Endothelial cell of umbilical vein (primary cell): ENCODE measurements at regions not wholly inside any gene's neighbourhood (a gene's known extent, or its start where the extent isn't known, plus 50 kb on each side); places are given as distances from the start of the nearest gene placed in this dataset.

Source experiments
- BruUV-seq: library from RNA; stranded (reverse); fragments of 400-500 nt; replicated peaks from 2 replicates; lab custom pipeline; 2021; lab: Mats Ljungman, UMichigan
- CTCF ChIA-PET: fragments of 300-600, 350-600 bp; sonication (Branson Sonifier 250); formaldehyde crosslinking; loops from one replicate; lab custom pipeline; 2021; ENCODE audit warnings: antibody characterized with exemption, inconsistent platforms; lab: Charles Lee
- POLR2A ChIA-PET: fragments of 300-600, 350-600 bp; sonication (Branson Sonifier 250); formaldehyde crosslinking; loops from one replicate; lab custom pipeline; 2021; ENCODE audit warnings: antibody characterized with exemption, inconsistent platforms; lab: Charles Lee
- DNase-seq: peaks from one replicate; pipeline ENCODE4 v3.0.0-alpha.2; 2011; ENCODE audit warnings: low read depth, low spot score
- FAIRE-seq: peaks from 2 replicates; lab custom pipeline; 2011; peaks lifted over from hg19 to GRCh38; lab: Jason Lieb, UNC
- H2AFZ ChIP-seq: 2 replicates; pipeline ENCODE4 v1.6.0; 2012; ENCODE audit warnings: low read depth, low read length, control low read depth, inconsistent platforms
- H3K27ac ChIP-seq: 2 replicates; pipeline ENCODE4 v1.5.1; 2011; ENCODE audit warnings: low read depth, mild to moderate bottlenecking, control low read depth, low read length, moderate library complexity; ENCODE audit not compliant: insufficient read depth
- H3K27me3 ChIP-seq, 2 experiments: 2 replicates each; pipeline versions ENCODE4 v1.6.0 to v1.6.1; 2011; ENCODE audit warnings: low read length in 2 of 2, mixed read lengths in 1 of 2; ENCODE audit not compliant: control insufficient read depth in 2 of 2, insufficient read depth in 2 of 2
- H3K36me3 ChIP-seq, 2 experiments: 2 replicates in 1 of 2; 3 replicates in 1 of 2; pipeline ENCODE4 v1.5.1; 2011; ENCODE audit warnings: low read length in 2 of 2, mild to moderate bottlenecking in 1 of 2, moderate library complexity in 1 of 2; ENCODE audit not compliant: control insufficient read depth in 2 of 2, insufficient read depth in 2 of 2; ENCODE audit errors: extremely low read depth in 1 of 2
- H3K4me1 ChIP-seq: 3 replicates; pipeline ENCODE4 v1.5.1; 2011; ENCODE audit warnings: mild to moderate bottlenecking, low read length; ENCODE audit not compliant: control insufficient read depth, insufficient read depth; ENCODE audit errors: extremely low read depth
- H3K4me2 ChIP-seq: 2 replicates; pipeline ENCODE4 v1.6.1; 2011; ENCODE audit warnings: low read length, control low read depth, mixed read lengths; ENCODE audit not compliant: insufficient read depth
- H3K4me3 ChIP-seq, 3 experiments: fragments of 200-600 bp in 1 of 3; sonication (generic), shearing (Covaris generic) in 1 of 3; replicated peaks in 1 of 3; 2 replicates each; pipeline ENCODE4 v1.5.1; 2011 to 2016; ENCODE audit warnings: control low read depth in 3 of 3, low read length in 3 of 3, mild to moderate bottlenecking in 2 of 3, inconsistent platforms in 1 of 3, low read depth in 1 of 3, moderate library complexity in 1 of 3; ENCODE audit not compliant: insufficient read depth in 1 of 3
- H3K79me2 ChIP-seq: 2 replicates; pipeline ENCODE4 v1.6.0; 2012; ENCODE audit warnings: low read length, inconsistent platforms; ENCODE audit not compliant: control insufficient read depth, insufficient read depth
- H3K9ac ChIP-seq: replicated peaks from 2 replicates; pipeline ENCODE3; 2011; ENCODE audit warnings: low read length, control low read depth; ENCODE audit not compliant: insufficient read depth; ENCODE audit errors: extremely low read depth
- H3K9me1 ChIP-seq: replicated peaks from 3 replicates; pipeline ENCODE4 v1.6.0; 2011; ENCODE audit warnings: mild to moderate bottlenecking, low read length; ENCODE audit not compliant: control insufficient read depth, insufficient read depth; ENCODE audit errors: extremely low read depth
- H3K9me3 ChIP-seq: replicated peaks from 2 replicates; pipeline ENCODE4 v1.5.1; 2012; ENCODE audit warnings: low read length, inconsistent platforms; ENCODE audit not compliant: control insufficient read depth, insufficient read depth
- H4K20me1 ChIP-seq: replicated peaks from 2 replicates; pipeline ENCODE3; 2011; ENCODE audit warnings: mild to moderate bottlenecking, low read length; ENCODE audit not compliant: control insufficient read depth, insufficient read depth; ENCODE audit errors: extremely low read depth
- CTCF ChIP-seq, 2 donors: IDR thresholded peaks; 1 replicate in 1 of 2; 2 replicates in 1 of 2; pipeline ENCODE4 v1.5.1; 2011; ENCODE audit warnings: low read length in 2 of 2, mild to moderate bottlenecking in 2 of 2, moderate library complexity in 2 of 2, control low read depth in 1 of 2, inconsistent platforms in 1 of 2, low read depth in 1 of 2; ENCODE audit not compliant: insufficient read depth in 1 of 2; ENCODE audit errors: extremely low read depth in 1 of 2
- EZH2 ChIP-seq: IDR thresholded peaks from 2 replicates; pipeline ENCODE4 v1.6.1; 2012; ENCODE audit warnings: borderline replicate concordance, low read depth, mild to moderate bottlenecking, moderate library complexity, low read length, inconsistent platforms; ENCODE audit not compliant: severe bottlenecking
- FOS ChIP-seq: IDR thresholded peaks from 2 replicates; pipeline ENCODE4 v1.6.1; 2011; ENCODE audit warnings: mild to moderate bottlenecking, low read length, moderate library complexity, borderline replicate concordance; ENCODE audit not compliant: insufficient read depth
- GATA2 ChIP-seq: IDR thresholded peaks from 2 replicates; pipeline ENCODE4 v1.7.0; 2011; ENCODE audit warnings: low read depth, mild to moderate bottlenecking, moderate library complexity, mixed read lengths, low read length; ENCODE audit not compliant: insufficient read length, insufficient read depth
- JUN ChIP-seq: IDR thresholded peaks from 2 replicates; pipeline ENCODE4 v1.6.1; 2011; ENCODE audit warnings: borderline replicate concordance, low read depth; ENCODE audit not compliant: insufficient read length, insufficient read depth
- MYC ChIP-seq: IDR thresholded peaks from one replicate; pipeline ENCODE4 v1.6.1; 2011; ENCODE audit warnings: mild to moderate bottlenecking, low read depth, low read length
- POLR2A ChIP-seq: IDR thresholded peaks from 2 replicates; pipeline ENCODE4 v1.6.1; 2012; ENCODE audit warnings: low read depth, mild to moderate bottlenecking, control low read depth, low read length
- POLR2AphosphoS5 ChIP-seq: IDR thresholded peaks from 2 replicates; pipeline ENCODE4 v1.6.1; 2012; ENCODE audit warnings: low read depth, mild to moderate bottlenecking, control low read depth, low read length, moderate library complexity; ENCODE audit not compliant: insufficient read depth
- dilution Hi-C: fragments of 300-500 bp; cut with MboI; formaldehyde crosslinking; loops from one replicate; pipeline ENCODE4 v1.15.0; 2019; ENCODE audit warnings: low sequenced_read_pairs; ENCODE audit not compliant: extremely low pct_ligation_motif_present
- intact Hi-C: fragments of 100-400 bp; cut with micrococcal nuclease; formaldehyde crosslinking; loops from one replicate; pipeline ENCODE4 v1.10.0; 2022
- TF ChIP-seq, protein P1 (sequence below): IDR thresholded peaks from 2 replicates; pipeline ENCODE4 v1.6.1; 2011; ENCODE audit not compliant: insufficient read depth, insufficient read length

- dilution Hi-C loops = no loop called here
- intact Hi-C loops = no loop called here
- Histone ChIP-seq H3K9me1 (no peaks in the 10 kb centered on the region), H3K27me3 (no peaks in the 10 kb centered on the region), H3K4me2 (no peak overlapping the region), H3K4me3 (no peak overlapping the region), H2AFZ (no peak overlapping the region), H3K79me2 (no peaks in the 10 kb centered on the region), H3K9ac (no peak overlapping the region), H3K9me3 (no peaks in the 10 kb centered on the region), H3K27ac (no peak overlapping the region), H3K4me1 (no peaks in the 10 kb centered on the region), H3K36me3 (no peaks in the 10 kb centered on the region), H4K20me1 (no peaks in the 10 kb centered on the region)
- POLR2A ChIA-PET = no interaction called here
- FAIRE-seq (no peak), DNase-seq (no peak)
- CTCF ChIA-PET = no interaction called here
- BruUV-seq = no TSS peak
- TF ChIP-seq MYC (no peak), EZH2 (no peak), POLR2A (no peak), POLR2AphosphoS5 (no peak), GATA2 (no peak), FOS (no peak), CTCF (IDR thresholded peaks at IDR 0.05; ENCODE audit: extremely low read depth in 1 of 2, insufficient read depth in 1 of 2, low read depth in 1 of 2, low read length in 2 of 2) (no peak), JUN (no peak)
- TF ChIP-seq, protein P1, sequence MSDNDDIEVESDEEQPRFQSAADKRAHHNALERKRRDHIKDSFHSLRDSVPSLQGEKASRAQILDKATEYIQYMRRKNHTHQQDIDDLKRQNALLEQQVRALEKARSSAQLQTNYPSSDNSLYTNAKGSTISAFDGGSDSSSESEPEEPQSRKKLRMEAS = no peak
Measured at GRCh38 chr6:117028256-117028655, 151.2 kb downstream of the RFX6 start.
